SJSA1 (cell line): ENCODE measurements at regions not wholly inside any gene's neighbourhood (a gene's known extent, or its start where the extent isn't known, plus 50 kb on each side); places are given as distances from the start of the nearest gene placed in this dataset.
"Not testable (repeated sequence)": the region's sequence is repeated elsewhere in the genome, so short reads cannot be mapped to it uniquely, and the experiment has no call there.

ENCODE experiments used
- DNase-seq, 2 experiments: peaks; one replicate each; pipeline ENCODE4 v3.0.0-alpha.2; 2015 to 2020; ENCODE audit warnings: low spot score in 2 of 2, low read depth in 1 of 2
- H3K27ac ChIP-seq: fragments of 250-450 bp; sonication (Bioruptor Pico); 2 replicates; pipeline ENCODE4 v1.5.1; 2020; ENCODE audit warnings: mild to moderate bottlenecking, moderate library complexity
- H3K27me3 ChIP-seq: fragments of 250-450 bp; sonication (Bioruptor Pico); replicated peaks from 2 replicates; pipeline ENCODE4 v1.5.1; 2020; ENCODE audit warnings: mild to moderate bottlenecking, moderate library complexity
- H3K36me3 ChIP-seq: fragments of 250-450 bp; sonication (Bioruptor Pico); 2 replicates; pipeline ENCODE4 v1.5.1; 2020; ENCODE audit warnings: mild to moderate bottlenecking
- H3K4me1 ChIP-seq: fragments of 250-450 bp; sonication (Bioruptor Pico); replicated peaks from 2 replicates; pipeline ENCODE4 v1.6.1; 2021; ENCODE audit warnings: mild to moderate bottlenecking
- H3K4me3 ChIP-seq: fragments of 250-450 bp; sonication (Bioruptor Pico); 2 replicates; pipeline ENCODE4 v1.5.1; 2020; ENCODE audit warnings: mild to moderate bottlenecking
- H3K9me3 ChIP-seq: fragments of 250-450 bp; sonication (Bioruptor Pico); replicated peaks from 2 replicates; pipeline ENCODE4 v1.5.1; 2020; ENCODE audit warnings: mild to moderate bottlenecking

DNA sequence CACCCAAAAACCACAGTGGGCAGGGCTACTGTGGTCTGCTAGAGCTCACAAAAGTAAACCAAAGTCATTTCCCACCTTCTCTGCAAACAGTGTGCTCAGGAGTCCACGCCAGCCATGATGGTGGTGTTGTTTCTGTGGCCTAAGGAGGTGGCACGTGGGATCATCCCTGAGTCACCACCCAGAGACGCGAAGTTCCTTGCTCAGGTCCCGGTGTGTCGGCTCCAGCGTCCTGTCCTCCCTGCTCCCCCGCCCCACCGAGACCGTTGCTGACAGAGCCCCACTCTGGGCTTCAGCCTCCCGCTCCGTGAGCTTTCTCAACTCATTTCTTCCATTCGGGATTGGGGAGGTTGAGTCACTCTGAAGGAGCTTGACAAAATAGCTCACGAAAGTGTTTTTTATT is 118.7 kb downstream of the NPTX2 start:
- no peak for DNase-seq
- no peaks in the 10 kb centered on the region for H3K4me1 ChIP-seq
- H3K9me3 ChIP-seq = peaks cover 5% of the 10 kb centered on the region; the same call in 1 of the 2 replicates
- H3K27me3 ChIP-seq = 0 out of 2 replicates have a peak, but pooled peaks cover 4% of the 10 kb centered on the region
- H3K4me3 ChIP-seq = no peak overlapping the region
- no peaks in the 10 kb centered on the region for H3K36me3 ChIP-seq
- H3K27ac ChIP-seq = no peak overlapping the region

DNA sequence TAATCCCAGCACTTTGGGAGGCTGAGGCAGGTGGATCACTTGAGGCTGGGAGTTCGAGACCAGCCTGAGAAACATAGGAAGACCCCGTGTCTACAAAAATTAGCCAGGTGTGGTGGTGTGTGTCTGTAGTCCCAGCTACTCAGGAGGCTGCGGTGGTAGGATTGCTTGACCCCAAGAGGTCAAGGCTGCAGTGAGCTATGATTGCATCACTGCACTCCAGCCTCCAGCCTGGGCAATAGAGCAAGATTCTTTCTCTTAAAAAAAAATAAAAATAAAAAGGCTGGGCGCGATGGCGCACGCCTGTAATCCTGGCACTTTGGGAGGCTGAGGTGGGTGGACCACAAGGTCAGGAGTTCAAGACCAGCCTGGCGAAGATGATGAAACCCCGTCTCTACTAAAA is 119.4 kb downstream of the NPTX2 start:
- H3K36me3 ChIP-seq, H3K9me3 ChIP-seq, H3K27me3 ChIP-seq, H3K27ac ChIP-seq, H3K4me1 ChIP-seq, DNase-seq, H3K4me3 ChIP-seq: not testable (repeated sequence)

DNA sequence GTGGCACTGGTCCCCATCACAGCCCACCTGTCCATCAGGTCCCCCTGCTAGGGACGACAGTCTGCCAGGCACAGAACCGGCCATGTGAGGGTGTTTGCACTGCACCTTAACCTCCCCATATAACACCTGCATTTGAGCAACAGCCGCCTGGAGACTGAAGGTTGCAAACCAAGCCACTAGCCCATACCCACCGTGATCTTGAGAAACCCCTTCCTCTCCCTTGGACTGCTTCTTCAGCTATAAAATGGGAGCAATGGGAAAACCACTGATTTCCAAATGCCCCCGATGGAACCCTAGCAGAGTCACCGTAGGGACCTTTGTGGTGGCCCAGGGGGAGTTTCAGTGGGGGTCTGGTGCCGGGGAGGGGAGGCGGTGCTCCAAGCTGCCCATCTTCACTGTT is 120.1 kb downstream of the NPTX2 start:
- peaks cover 5% of the 10 kb centered on the region; the same call in 1 of the 2 replicates for H3K9me3 ChIP-seq
- no peaks in the 10 kb centered on the region for H3K36me3 ChIP-seq
- H3K27me3 ChIP-seq = 0 out of 2 replicates have a peak, but pooled peaks cover 4% of the 10 kb centered on the region
- DNase-seq = no peak
- H3K27ac ChIP-seq = no peak overlapping the region
- no peaks in the 10 kb centered on the region for H3K4me1 ChIP-seq
- no peak overlapping the region for H3K4me3 ChIP-seq

DNA sequence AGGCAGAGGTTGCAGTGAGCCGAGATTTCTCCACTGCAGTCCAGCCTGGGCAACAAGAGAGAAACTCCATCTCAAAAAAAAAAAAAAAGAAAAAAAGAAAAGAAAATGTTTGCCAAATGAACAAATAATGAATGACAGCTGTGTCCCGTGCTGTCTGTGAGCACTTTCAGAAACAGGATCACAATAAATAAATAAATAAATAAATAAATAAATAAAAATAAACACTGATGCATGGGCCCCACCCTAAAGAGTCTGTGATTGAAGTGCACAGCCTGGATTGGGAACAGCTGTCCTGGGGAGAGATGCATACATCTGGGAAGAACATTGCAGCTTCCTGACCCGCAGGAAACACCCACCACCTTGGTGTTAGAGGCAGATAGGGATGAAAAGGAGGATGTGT is 123.6 kb downstream of the NPTX2 start:
- no peak overlapping the region for H3K27ac ChIP-seq
- no peak overlapping the region for H3K4me3 ChIP-seq
- no peaks in the 10 kb centered on the region for H3K36me3 ChIP-seq
- H3K27me3 ChIP-seq = 0 out of 2 replicates have a peak, but pooled peaks cover 4% of the 10 kb centered on the region
- DNase-seq = no peak
- no peaks in the 10 kb centered on the region for H3K4me1 ChIP-seq
- no peaks in the 10 kb centered on the region for H3K9me3 ChIP-seq

DNA sequence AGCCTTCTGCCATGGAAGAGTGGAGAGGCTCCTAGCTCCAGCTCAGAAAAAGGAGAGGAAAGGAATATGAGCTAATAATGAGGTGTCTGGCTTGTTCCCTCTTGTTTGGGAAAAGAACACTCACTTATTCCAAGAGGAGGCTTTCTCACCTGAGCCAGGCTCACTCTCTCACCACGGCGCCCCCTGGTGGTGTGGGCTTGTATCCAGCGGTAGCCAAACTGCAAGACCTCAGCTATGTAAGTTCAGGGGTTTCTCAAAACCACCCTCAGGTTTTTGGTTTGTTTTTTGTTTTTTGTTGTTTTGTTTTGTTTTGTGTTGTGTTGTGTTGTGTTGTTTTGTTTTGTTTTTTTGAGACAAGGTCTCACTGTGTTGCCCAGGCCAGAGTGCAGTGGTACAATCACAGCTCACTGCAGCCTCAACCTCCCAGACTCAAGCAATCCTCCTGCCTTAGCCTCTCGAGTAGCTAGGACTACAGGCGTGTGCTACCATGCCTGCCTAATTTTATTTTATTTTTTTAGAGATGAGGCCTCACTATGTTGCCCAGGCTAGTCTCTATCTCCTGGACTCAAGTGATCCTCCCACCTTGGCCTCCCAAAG is 124.0 kb downstream of the TMEM130 start:
- Histone ChIP-seq H3K36me3 (no peaks in the 10 kb centered on the region), H3K27me3 (no peaks in the 10 kb centered on the region), H3K27ac (no peak overlapping the region), H3K4me3 (no peak overlapping the region), H3K4me1 (no peaks in the 10 kb centered on the region), H3K9me3 (no peaks in the 10 kb centered on the region)
- DNase-seq = peak; percentile 50 to 71

DNA sequence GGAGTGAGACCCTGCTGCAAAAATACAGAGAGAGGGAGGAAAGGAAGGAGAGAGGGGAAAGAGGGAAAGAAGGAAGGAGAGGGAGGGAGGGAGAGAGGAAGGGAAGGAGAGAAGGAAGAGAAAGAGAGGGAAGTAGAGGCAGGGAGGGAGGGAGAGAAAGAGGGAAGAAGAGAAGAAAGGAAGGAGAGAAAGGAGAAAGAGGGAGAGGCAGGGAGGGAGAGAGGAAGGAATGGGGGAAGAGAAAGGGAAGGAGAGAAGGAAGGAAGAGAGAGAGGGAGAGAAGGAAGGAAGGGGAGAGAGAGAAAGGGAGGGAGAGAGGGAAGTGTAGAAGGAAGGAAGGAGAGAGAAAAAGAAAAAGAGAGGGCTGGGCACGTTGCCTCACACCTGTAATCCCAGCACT is 121.7 kb downstream of the TMEM130 start:
- H3K4me1 ChIP-seq = no peaks in the 10 kb centered on the region
- DNase-seq = no peak
- no peaks in the 10 kb centered on the region for H3K9me3 ChIP-seq
- no peak overlapping the region for H3K4me3 ChIP-seq
- no peaks in the 10 kb centered on the region for H3K36me3 ChIP-seq
- no peaks in the 10 kb centered on the region for H3K27me3 ChIP-seq
- no peak overlapping the region for H3K27ac ChIP-seq

DNA sequence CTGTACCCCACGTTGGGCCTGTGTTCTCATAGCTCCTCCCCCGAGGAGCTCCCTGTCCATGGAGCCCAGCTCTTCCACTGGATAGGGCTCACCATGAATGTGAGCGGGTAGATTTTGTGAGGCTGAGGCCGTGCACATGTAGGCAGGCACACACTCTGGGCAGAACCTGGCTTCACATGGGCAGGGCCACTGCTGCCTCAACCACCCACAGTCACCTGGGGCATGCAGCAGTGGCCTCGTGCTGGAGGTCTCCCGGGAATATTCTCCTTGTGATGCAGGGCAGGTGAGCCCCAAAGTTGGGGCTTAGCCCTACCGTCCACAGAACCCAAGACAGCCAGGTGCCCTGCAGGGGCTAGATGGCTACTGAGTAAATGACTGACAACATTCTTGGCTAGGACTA is 116.6 kb downstream of the TMEM130 start:
- H3K27ac ChIP-seq = no peak overlapping the region
- H3K9me3 ChIP-seq = no peaks in the 10 kb centered on the region
- H3K27me3 ChIP-seq = no peaks in the 10 kb centered on the region
- H3K36me3 ChIP-seq = no peaks in the 10 kb centered on the region
- peaks cover 4% of the 10 kb centered on the region; the same call in 1 of the 2 replicates for H3K4me1 ChIP-seq
- no peak overlapping the region for H3K4me3 ChIP-seq
- DNase-seq = no peak

DNA sequence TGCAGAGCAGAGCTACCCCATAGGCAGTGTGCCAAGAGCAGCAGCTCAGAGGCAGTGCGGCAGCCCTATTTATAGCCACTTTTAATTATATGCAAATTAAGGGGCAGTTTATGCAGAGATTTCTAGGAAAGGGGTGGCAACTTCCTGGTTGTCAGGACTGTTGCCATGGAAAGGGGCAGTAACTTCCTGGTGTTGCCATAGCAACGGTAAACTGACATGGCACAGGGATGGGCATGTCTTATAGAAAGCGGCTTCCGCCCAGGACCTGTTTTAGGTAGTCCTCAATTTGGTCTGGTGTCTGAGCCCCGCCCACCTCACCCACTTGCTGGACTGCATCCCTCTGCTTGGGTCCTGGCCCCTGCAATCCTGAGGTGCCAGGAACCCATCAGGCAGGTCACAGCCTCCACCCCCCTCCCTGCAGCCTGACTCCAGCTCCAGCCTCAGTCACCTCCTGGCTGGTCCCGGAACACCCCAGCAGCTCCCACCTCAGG is 115.8 kb downstream of the TMEM130 start:
- DNase-seq = no peak
- no peaks in the 10 kb centered on the region for H3K27me3 ChIP-seq
- no peaks in the 10 kb centered on the region for H3K36me3 ChIP-seq
- H3K27ac ChIP-seq = no peak overlapping the region
- H3K9me3 ChIP-seq = no peaks in the 10 kb centered on the region
- H3K4me3 ChIP-seq = no peak overlapping the region
- H3K4me1 ChIP-seq = peaks cover 4% of the 10 kb centered on the region; the same call in 1 of the 2 replicates

DNA sequence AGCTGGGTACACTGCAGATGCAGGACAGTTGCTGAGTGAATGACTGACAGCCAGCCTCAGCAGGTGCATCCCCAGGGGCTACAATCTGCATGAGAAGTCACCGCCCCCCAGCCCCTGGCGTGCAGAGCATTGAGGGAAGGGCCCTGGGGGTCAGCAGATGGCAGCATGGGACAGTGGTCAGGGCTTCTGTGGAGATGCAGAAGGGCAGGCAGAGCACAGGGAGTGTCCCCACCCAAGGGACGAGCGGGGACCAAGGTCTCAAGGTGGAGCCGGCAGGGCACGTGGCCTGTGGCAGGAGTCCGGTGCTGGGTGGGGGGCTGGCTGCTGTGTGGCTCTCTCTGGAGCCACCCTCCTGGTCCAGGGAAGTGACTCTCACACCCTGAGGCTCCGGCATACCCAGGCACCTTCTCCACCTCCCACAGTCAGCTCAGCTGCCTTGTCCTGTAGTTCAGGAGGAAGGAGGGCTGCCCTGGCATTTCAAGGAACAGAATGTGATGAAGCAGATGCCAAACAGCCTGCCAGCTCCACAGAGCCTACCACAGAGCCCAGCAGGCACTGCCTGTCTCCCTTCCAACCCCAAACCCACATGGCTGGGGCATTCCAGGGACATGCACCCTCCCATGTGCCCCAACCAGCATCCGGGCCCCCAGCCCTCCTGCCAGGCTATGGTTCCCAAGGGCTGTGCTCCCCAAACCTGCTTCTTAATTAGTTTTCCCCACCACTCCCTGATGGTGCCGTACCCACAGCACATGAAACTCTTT is 114.5 kb downstream of the TMEM130 start:
- peak in 1 of 2 experiments; percentile 34 for DNase-seq

DNA sequence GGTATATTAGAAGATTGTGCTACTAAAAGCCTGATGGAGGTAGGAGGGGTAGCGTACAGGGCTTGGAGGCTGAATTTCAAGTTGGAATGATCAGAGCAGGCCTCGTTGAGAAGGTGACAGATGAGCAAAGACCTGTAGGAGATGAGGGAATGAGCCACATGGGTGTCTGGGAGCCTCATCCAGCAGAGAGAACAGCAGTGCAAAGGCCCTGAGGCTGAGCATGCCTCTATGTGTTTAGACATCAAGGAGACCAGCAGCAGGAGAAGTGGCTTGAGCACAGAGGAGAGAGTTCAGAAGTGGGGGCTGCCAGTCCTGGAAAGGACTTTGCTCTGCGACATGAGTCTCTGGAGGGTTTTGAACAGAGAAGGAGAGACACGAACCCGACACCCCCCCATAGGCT is 111.7 kb downstream of the TMEM130 start:
- peaks cover 27% of the 10 kb centered on the region for H3K4me1 ChIP-seq
- H3K27ac ChIP-seq = no peak overlapping the region
- no peak overlapping the region for H3K4me3 ChIP-seq
- H3K9me3 ChIP-seq = no peaks in the 10 kb centered on the region
- DNase-seq = no peak
- H3K27me3 ChIP-seq = no peaks in the 10 kb centered on the region
- H3K36me3 ChIP-seq = no peaks in the 10 kb centered on the region

More for the DNA sequence above, 114.5 kb downstream of the TMEM130 start:
- H3K4me1 ChIP-seq = peaks cover 14% of the 10 kb centered on the region
- H3K27ac ChIP-seq = no peak overlapping the region
- H3K9me3 ChIP-seq = no peaks in the 10 kb centered on the region
- H3K4me3 ChIP-seq = no peak overlapping the region
- H3K27me3 ChIP-seq = no peaks in the 10 kb centered on the region
- no peaks in the 10 kb centered on the region for H3K36me3 ChIP-seq

DNA sequence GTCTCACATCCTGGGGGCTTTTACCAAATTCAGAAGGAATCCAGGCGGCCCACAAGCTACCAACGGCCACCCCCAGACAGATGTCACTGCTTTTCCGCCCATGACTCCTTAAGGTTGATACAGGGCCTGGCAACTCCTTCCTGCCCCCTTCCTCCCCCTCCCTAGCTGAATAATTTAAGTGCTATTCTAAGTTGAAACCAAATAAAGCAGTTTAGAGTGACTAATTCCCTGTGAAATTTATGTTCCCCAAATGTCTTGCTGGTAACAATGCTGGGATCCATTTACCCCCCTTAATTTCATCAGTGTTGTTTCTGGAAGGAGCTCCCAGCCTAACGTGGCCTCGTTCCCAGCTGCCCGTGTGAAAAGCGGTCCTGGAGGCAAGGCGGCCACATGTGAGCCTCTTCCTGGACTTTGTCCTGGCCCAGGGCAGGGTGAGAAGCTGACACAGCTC is 109.6 kb downstream of the TMEM130 start:
- peak overlapping the region; percentile 77 for H3K27ac ChIP-seq
- DNase-seq = peak; percentile 65 to 80
- no peaks in the 10 kb centered on the region for H3K9me3 ChIP-seq
- no peaks in the 10 kb centered on the region for H3K27me3 ChIP-seq
- H3K4me3 ChIP-seq = no peak overlapping the region
- H3K36me3 ChIP-seq = no peaks in the 10 kb centered on the region
- H3K4me1 ChIP-seq = peaks cover 25% of the 10 kb centered on the region

DNA sequence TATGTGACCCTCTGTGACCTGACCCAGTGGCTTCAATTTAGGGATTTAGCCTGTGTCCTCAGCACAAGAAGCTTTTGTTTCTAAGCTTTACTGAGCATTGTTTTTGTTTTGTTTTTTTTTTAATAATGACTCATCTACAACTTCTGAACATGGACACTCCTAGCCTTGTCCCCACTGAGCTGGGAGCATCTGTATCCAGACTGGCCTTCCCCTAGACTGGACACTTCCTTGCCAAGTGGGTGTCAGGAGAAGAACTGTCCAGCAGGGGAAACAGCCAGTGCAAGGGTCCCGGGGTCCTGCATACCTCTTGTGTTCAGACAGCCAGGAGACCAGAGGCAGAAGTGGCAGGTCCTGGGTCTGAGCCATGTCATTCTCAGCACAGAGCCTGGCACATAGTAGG is 108.6 kb downstream of the TMEM130 start:
- H3K9me3 ChIP-seq = no peaks in the 10 kb centered on the region

DNA sequence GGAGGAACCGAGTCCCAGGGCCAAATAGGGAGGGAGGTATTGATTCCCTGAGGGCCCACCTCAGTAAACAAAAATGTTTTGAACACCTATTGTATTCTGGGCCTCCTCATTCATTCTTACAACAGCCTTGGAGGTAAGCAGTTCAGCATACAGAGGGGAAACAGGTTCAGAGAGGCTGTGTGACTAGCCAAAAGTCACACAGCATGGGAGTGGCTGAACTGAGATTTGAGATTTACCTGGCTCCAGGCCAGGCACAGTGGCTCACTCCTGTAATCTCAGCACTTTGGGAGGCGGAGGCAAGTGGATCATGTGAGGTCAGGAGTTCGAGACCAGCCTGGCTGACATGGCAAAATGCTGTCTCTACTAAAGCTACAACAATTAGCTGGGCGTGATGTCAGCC is 107.2 kb downstream of the TMEM130 start:
- no peaks in the 10 kb centered on the region for H3K36me3 ChIP-seq
- no peaks in the 10 kb centered on the region for H3K27me3 ChIP-seq
- no peak overlapping the region for H3K4me3 ChIP-seq
- H3K27ac ChIP-seq = no peak overlapping the region
- H3K4me1 ChIP-seq = peaks cover 22% of the 10 kb centered on the region
- H3K9me3 ChIP-seq = no peaks in the 10 kb centered on the region
- no peak for DNase-seq

More for the DNA sequence above, 108.6 kb downstream of the TMEM130 start:
- H3K27me3 ChIP-seq = no peaks in the 10 kb centered on the region
- no peak overlapping the region for H3K4me3 ChIP-seq
- DNase-seq = peak in 1 of 2 experiments; percentile 55
- H3K36me3 ChIP-seq = no peaks in the 10 kb centered on the region
- peaks cover 22% of the 10 kb centered on the region for H3K4me1 ChIP-seq
- peak overlapping the region; percentile 77 for H3K27ac ChIP-seq

DNA sequence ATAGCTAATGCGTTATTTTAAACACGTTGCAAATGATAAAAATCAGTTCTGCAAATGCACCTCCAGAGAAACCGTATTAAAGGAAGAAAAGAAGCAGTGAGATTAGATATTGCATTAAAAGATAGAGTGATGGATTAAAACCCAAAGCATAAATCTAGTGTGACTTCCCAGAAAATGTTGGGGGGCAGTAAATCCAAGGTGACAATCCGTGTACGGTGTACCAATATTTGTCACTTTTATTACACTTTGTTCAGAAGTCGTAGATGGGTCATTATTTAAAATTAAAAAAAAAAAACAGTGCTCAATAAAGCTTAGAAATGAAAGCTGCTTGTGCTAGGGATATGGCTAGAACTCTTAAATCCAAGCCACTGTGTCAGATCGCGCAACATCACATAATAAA is 106.4 kb downstream of the TMEM130 start:
- no peak overlapping the region for H3K4me3 ChIP-seq
- H3K27ac ChIP-seq = no peak overlapping the region
- H3K36me3 ChIP-seq = no peaks in the 10 kb centered on the region
- no peaks in the 10 kb centered on the region for H3K9me3 ChIP-seq
- H3K4me1 ChIP-seq = peaks cover 22% of the 10 kb centered on the region
- H3K27me3 ChIP-seq = no peaks in the 10 kb centered on the region
- DNase-seq = no peak
